Gastroesophageal sphincter (tissue), 3 donors: ENCODE measurements at regions not wholly inside any gene's neighbourhood (a gene's known extent, or its start where the extent isn't known, plus 50 kb on each side); places are given as distances from the start of the nearest gene placed in this dataset.

ENCODE experiments used
- CTCF ChIP-seq, 4 experiments: fragments of 200-600 bp in 2 of 4; fragments of 450-650 bp in 2 of 4; sonication (generic) in 1 of 4; IDR thresholded peaks; one replicate each; pipeline ENCODE4 v1.5.1; 2017 to 2019; ENCODE audit warnings: antibody characterized with exemption in 4 of 4, mild to moderate bottlenecking in 2 of 4, moderate library complexity in 2 of 4
- EP300 ChIP-seq: sonication (generic); formaldehyde crosslinking; IDR thresholded peaks from one replicate; pipeline ENCODE4 v1.6.1; 2017; ENCODE audit warnings: antibody characterized with exemption, mild to moderate bottlenecking
- POLR2A ChIP-seq, 2 donors: fragments of 450-650 bp; IDR thresholded peaks; one replicate each; pipeline ENCODE4 v1.6.1; 2017; ENCODE audit warnings: antibody characterized with exemption in 2 of 2, mild to moderate bottlenecking in 2 of 2, moderate library complexity in 1 of 2
- POLR2AphosphoS5 ChIP-seq: sonication (generic); formaldehyde crosslinking; IDR thresholded peaks from one replicate; pipeline ENCODE4 v1.6.1; 2017; ENCODE audit warnings: antibody characterized with exemption

GRCh38 chr6:15763364-15763763 lies 100.5 kb upstream of the DTNBP1 start:
- TF ChIP-seq POLR2A (IDR thresholded peaks at IDR 0.05) (no peak), CTCF (IDR thresholded peaks at IDR 0.05) (no peak), POLR2AphosphoS5 (no peak), EP300 (no peak)
